ENCODE measurements at regions not wholly inside any gene's neighbourhood (a gene's known extent, or its start where the extent isn't known, plus 50 kb on each side); places are given as distances from the start of the nearest gene placed in this dataset.

- intact Hi-C loops (cut with micrococcal nuclease), result no loop called here
- Histone ChIP-seq H4K20me1 (ENCODE audit: low read length) (no peaks in the 10 kb centered on the region), H3K4me3 (ENCODE audit: low read length) (no peak overlapping the region), H2AFZ (ENCODE audit: low read length) (no peak overlapping the region), H3K4me2 (ENCODE audit: low read length) (no peak overlapping the region), H3K27me3 (ENCODE audit: low read length) (peaks cover 19% of the 10 kb centered on the region), H3F3A (ENCODE audit: low read length, unreplicated experiment) (no peaks in the 10 kb centered on the region), H3K36me3 (ENCODE audit: low read depth, low read length) (no peaks in the 10 kb centered on the region), H3K9ac (ENCODE audit: low read length) (no peak overlapping the region), H3K4me1 (ENCODE audit: insufficient read depth, low read length) (no peaks in the 10 kb centered on the region), H3K79me2 (ENCODE audit: low read length) (no peaks in the 10 kb centered on the region), H3K27ac (ENCODE audit: low read length) (no peak overlapping the region), H3K9me2 (replicated peaks; ENCODE audit: low read length) (no peaks in the 10 kb centered on the region), H3K9me3 (ENCODE audit: low read length) (no peaks in the 10 kb centered on the region)
- no peak for DNase-seq
- no peak for TF ChIP-seq EZH2phosphoT487 (IDR thresholded peaks at IDR 0.05; ENCODE audit: borderline replicate concordance, low read length)
- TF ChIP-seq, protein P1, sequence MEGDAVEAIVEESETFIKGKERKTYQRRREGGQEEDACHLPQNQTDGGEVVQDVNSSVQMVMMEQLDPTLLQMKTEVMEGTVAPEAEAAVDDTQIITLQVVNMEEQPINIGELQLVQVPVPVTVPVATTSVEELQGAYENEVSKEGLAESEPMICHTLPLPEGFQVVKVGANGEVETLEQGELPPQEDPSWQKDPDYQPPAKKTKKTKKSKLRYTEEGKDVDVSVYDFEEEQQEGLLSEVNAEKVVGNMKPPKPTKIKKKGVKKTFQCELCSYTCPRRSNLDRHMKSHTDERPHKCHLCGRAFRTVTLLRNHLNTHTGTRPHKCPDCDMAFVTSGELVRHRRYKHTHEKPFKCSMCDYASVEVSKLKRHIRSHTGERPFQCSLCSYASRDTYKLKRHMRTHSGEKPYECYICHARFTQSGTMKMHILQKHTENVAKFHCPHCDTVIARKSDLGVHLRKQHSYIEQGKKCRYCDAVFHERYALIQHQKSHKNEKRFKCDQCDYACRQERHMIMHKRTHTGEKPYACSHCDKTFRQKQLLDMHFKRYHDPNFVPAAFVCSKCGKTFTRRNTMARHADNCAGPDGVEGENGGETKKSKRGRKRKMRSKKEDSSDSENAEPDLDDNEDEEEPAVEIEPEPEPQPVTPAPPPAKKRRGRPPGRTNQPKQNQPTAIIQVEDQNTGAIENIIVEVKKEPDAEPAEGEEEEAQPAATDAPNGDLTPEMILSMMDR (conservative IDR thresholded peaks at IDR 0.05; ENCODE audit: low read depth, low read length), result no peak
- no TSS peak for BruUV-seq (replicated peaks)
- ATAC-seq, result no peak
- ChIA-PET CTCF (no interaction called here), POLR2A (ENCODE audit: unreplicated experiment) (no interaction called here)
Measured at GRCh38 chr16:73459586-73459985, 411.7 kb upstream of the ZFHX3 start.

- no peaks in the 10 kb centered on the region for H3K4me1 ChIP-seq (ENCODE audit: insufficient read depth, low read length)
- POLR2A ChIA-PET (ENCODE audit: unreplicated experiment), result no interaction called here
- no peak overlapping the region for H3K4me2 ChIP-seq (ENCODE audit: low read length)
- no peak overlapping the region for H2AFZ ChIP-seq (ENCODE audit: low read length)
- H3K4me3 ChIP-seq (ENCODE audit: low read length), result no peak overlapping the region
- H3K27me3 ChIP-seq (ENCODE audit: low read length), result 0 out of 2 replicates have a peak, but pooled peaks cover 4% of the 10 kb centered on the region
- ATAC-seq (no peak), DNase-seq (no peak)
- no peak for TF ChIP-seq EZH2phosphoT487 (IDR thresholded peaks at IDR 0.05; ENCODE audit: borderline replicate concordance, low read length)
- TF ChIP-seq, protein P1 (conservative IDR thresholded peaks at IDR 0.05; ENCODE audit: low read depth, low read length), result no peak
- no peak overlapping the region for H3K9ac ChIP-seq (ENCODE audit: low read length)
- H3K79me2 ChIP-seq (ENCODE audit: low read length), result no peaks in the 10 kb centered on the region
- H3K36me3 ChIP-seq (ENCODE audit: low read depth, low read length), result no peaks in the 10 kb centered on the region
- CTCF ChIA-PET, result no interaction called here
- H4K20me1 ChIP-seq (ENCODE audit: low read length), result no peaks in the 10 kb centered on the region
- intact Hi-C loops (cut with micrococcal nuclease), result no loop called here
- H3K9me3 ChIP-seq (ENCODE audit: low read length), result no peaks in the 10 kb centered on the region
- H3F3A ChIP-seq (ENCODE audit: low read length, unreplicated experiment), result no peaks in the 10 kb centered on the region
- no TSS peak for BruUV-seq (replicated peaks)
- no peak overlapping the region for H3K27ac ChIP-seq (ENCODE audit: low read length)
- H3K9me2 ChIP-seq (replicated peaks; ENCODE audit: low read length), result no peaks in the 10 kb centered on the region
Measured at GRCh38 chr16:73457851-73458250, 409.9 kb upstream of the ZFHX3 start.

GRCh38 chr16:73448970-73449369 lies 401.0 kb upstream of the ZFHX3 start:
- H3K9ac ChIP-seq (ENCODE audit: low read length), result no peak overlapping the region
- POLR2A ChIA-PET (ENCODE audit: unreplicated experiment), result no interaction called here

More at GRCh38 chr16:73448970-73449369, 401.0 kb upstream of the ZFHX3 start:
- no peak for DNase-seq
- Histone ChIP-seq H3K4me1 (ENCODE audit: insufficient read depth, low read length) (no peaks in the 10 kb centered on the region), H4K20me1 (ENCODE audit: low read length) (no peaks in the 10 kb centered on the region), H3K9me2 (replicated peaks; ENCODE audit: low read length) (no peaks in the 10 kb centered on the region), H3K27me3 (ENCODE audit: low read length) (no peaks in the 10 kb centered on the region), H3F3A (ENCODE audit: low read length, unreplicated experiment) (no peaks in the 10 kb centered on the region), H3K4me3 (ENCODE audit: low read length) (no peak overlapping the region), H3K27ac (ENCODE audit: low read length) (no peak overlapping the region), H3K79me2 (ENCODE audit: low read length) (no peaks in the 10 kb centered on the region), H3K36me3 (ENCODE audit: low read depth, low read length) (no peaks in the 10 kb centered on the region), H3K4me2 (ENCODE audit: low read length) (no peak overlapping the region), H3K9me3 (ENCODE audit: low read length) (0 out of 2 replicates have a peak, but pooled peaks cover 4% of the 10 kb centered on the region), H2AFZ (ENCODE audit: low read length) (no peak overlapping the region)
- intact Hi-C loops (cut with micrococcal nuclease), result no loop called here
- CTCF ChIA-PET, result no interaction called here
- no peak for TF ChIP-seq EZH2phosphoT487 (IDR thresholded peaks at IDR 0.05; ENCODE audit: borderline replicate concordance, low read length)
- TF ChIP-seq, protein P1 (conservative IDR thresholded peaks at IDR 0.05; ENCODE audit: low read depth, low read length), result no peak
- TF ChIP-seq EZH2 (IDR thresholded peaks at IDR 0.05; ENCODE audit: low read length, unreplicated experiment), result no peak
- BruUV-seq (replicated peaks), result no TSS peak
- no peak for ATAC-seq

Data from PC-3 (cell line).